ENCODE measurements at regions not wholly inside any gene's neighbourhood (a gene's known extent, or its start where the extent isn't known, plus 50 kb on each side); places are given as distances from the start of the nearest gene placed in this dataset.

DNA sequence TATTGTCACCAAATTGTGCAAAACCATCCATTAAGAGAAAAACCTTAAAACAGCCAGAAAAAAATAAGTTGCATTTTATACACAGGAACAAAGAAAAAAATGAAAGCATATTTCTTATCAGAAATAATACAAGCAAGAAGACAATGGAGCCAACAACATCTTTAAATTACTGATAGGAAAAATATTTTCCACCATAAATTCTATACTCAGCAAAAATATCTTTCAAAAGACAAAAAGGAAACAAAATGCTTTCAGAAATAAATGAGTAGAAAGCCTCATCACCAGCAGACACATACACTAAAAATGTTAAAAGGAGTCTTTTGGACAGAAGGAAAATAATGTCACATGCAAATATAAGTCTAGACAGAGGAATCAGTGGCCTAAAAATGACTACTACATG, 106.4 kb upstream of the TRIB2 start:
- H3K36me3 ChIP-seq (ENCODE audit: control insufficient read depth in 5 of 5, insufficient read depth in 5 of 5, low read length in 5 of 5) = no peaks in the 10 kb centered on the region
- no peaks in the 10 kb centered on the region for H3K9me3 ChIP-seq (ENCODE audit: control insufficient read depth in 5 of 5, low read length in 5 of 5)
- H3K27ac ChIP-seq (ENCODE audit: low read depth, low read length) = no peak overlapping the region
- no peak overlapping the region for H3K4me3 ChIP-seq (ENCODE audit: low read depth in 1 of 5, low read length in 5 of 5)
- peaks cover 0 to 24% (median 12%) of the 10 kb centered on the region in 5 donors for H3K4me1 ChIP-seq (ENCODE audit: control insufficient read depth in 5 of 5, insufficient read depth in 5 of 5, low read length in 5 of 5)
- no peak overlapping the region for H3K9ac ChIP-seq (ENCODE audit: low read length in 5 of 5)
- H3K27me3 ChIP-seq (ENCODE audit: control insufficient read depth in 5 of 5, insufficient read depth in 4 of 5, low read length in 5 of 5) = no peaks in the 10 kb centered on the region

- Histone ChIP-seq H3K9ac (ENCODE audit: low read length in 5 of 5) (no peak overlapping the region), H3K9me3 (ENCODE audit: control insufficient read depth in 5 of 5, low read length in 5 of 5) (no peaks in the 10 kb centered on the region), H3K27me3 (ENCODE audit: control insufficient read depth in 5 of 5, insufficient read depth in 4 of 5, low read length in 5 of 5) (no peaks in the 10 kb centered on the region), H3K4me3 (ENCODE audit: low read depth in 1 of 5, low read length in 5 of 5) (no peak overlapping the region), H3K36me3 (ENCODE audit: control insufficient read depth in 5 of 5, insufficient read depth in 5 of 5, low read length in 5 of 5) (no peaks in the 10 kb centered on the region), H3K4me1 (ENCODE audit: control insufficient read depth in 5 of 5, insufficient read depth in 5 of 5, low read length in 5 of 5) (peaks cover 2 to 22% (median 21%) of the 10 kb centered on the region in 5 donors), H3K27ac (ENCODE audit: low read depth, low read length) (no peak overlapping the region)
These were observed 104.6 kb upstream of the TRIB2 start for GRCh38 chr2:12612168-12612567.

DNA sequence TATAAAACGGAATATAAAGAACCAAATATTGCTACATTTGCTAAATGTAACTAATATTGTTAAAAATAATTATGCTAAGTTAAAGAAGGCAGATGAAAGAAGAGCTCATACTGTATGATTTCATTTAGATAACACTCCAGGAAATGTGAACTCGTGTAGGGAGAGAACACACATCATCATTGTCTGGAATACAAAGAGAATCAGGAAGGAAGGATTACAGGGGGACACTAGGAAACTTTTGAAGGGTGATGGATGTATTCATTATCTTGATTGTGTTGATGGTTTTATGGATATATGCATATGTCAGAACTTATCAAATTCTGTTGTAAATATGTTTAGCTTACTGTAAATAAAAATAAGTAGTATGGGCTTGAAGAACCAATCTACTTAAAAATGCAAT, 104.1 kb upstream of the TRIB2 start:
- no peaks in the 10 kb centered on the region for H3K36me3 ChIP-seq (ENCODE audit: control insufficient read depth in 5 of 5, insufficient read depth in 5 of 5, low read length in 5 of 5)
- no peaks in the 10 kb centered on the region for H3K9me3 ChIP-seq (ENCODE audit: control insufficient read depth in 5 of 5, low read length in 5 of 5)
- peaks cover 2 to 26% (median 21%) of the 10 kb centered on the region in 5 donors for H3K4me1 ChIP-seq (ENCODE audit: control insufficient read depth in 5 of 5, insufficient read depth in 5 of 5, low read length in 5 of 5)
- H3K27ac ChIP-seq (ENCODE audit: low read depth, low read length) = no peak overlapping the region
- H3K9ac ChIP-seq (ENCODE audit: low read length in 5 of 5) = no peak overlapping the region
- H3K4me3 ChIP-seq (ENCODE audit: low read depth in 1 of 5, low read length in 5 of 5) = no peak overlapping the region
- no peaks in the 10 kb centered on the region for H3K27me3 ChIP-seq (ENCODE audit: control insufficient read depth in 5 of 5, insufficient read depth in 4 of 5, low read length in 5 of 5)

DNA sequence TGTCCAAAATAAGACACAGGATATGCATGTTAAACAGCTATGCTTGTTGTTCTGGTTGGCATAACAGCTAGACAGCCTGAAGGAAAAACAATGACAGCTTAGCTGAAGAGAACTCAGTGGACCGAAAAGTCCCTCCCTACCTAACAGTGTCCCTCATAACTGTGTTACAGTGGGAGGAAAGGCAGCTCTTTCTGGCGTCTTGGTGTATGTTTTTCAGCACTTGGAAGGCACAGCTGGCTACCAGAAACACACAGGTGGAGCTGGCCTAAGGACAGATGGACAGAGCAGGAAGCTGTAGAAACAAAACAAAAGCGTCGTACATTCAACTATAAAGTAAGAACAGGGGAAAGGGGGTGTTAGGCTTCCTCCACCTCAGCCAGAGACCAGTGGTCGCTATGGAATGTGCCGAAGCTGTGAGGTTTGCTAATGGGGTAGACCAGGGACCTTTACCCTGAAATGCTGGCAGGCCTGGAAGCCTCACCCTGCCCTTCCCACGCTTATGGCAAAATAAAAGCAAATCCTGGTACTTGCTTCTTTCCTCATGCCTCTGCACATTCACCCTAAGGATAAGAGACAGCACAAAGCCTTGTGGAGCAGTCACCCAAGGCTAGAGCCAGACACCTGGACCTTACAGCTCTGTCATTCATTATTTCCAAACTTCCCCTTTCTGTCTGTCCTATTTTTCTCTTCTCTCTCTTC, 103.5 kb upstream of the TRIB2 start:
- Histone ChIP-seq H3K36me3 (ENCODE audit: control insufficient read depth in 5 of 5, insufficient read depth in 5 of 5, low read length in 5 of 5) (no peaks in the 10 kb centered on the region), H3K4me3 (ENCODE audit: low read depth in 1 of 5, low read length in 5 of 5) (no peak overlapping the region), H3K27ac (ENCODE audit: low read depth, low read length) (no peak overlapping the region), H3K9ac (ENCODE audit: low read length in 5 of 5) (no peak overlapping the region), H3K4me1 (ENCODE audit: control insufficient read depth in 5 of 5, insufficient read depth in 5 of 5, low read length in 5 of 5) (peaks cover 2 to 26% (median 21%) of the 10 kb centered on the region in 5 donors), H3K27me3 (ENCODE audit: control insufficient read depth in 5 of 5, insufficient read depth in 4 of 5, low read length in 5 of 5) (no peaks in the 10 kb centered on the region), H3K9me3 (ENCODE audit: control insufficient read depth in 5 of 5, low read length in 5 of 5) (no peaks in the 10 kb centered on the region)

- no peaks in the 10 kb centered on the region for H3K36me3 ChIP-seq (ENCODE audit: control insufficient read depth in 5 of 5, insufficient read depth in 5 of 5, low read length in 5 of 5)
- peak overlapping the region in 1 of 5 donors; percentile 12 for H3K4me3 ChIP-seq (ENCODE audit: low read depth in 1 of 5, low read length in 5 of 5)
- H3K9me3 ChIP-seq (ENCODE audit: control insufficient read depth in 5 of 5, low read length in 5 of 5) = no peaks in the 10 kb centered on the region
- no peaks in the 10 kb centered on the region for H3K27me3 ChIP-seq (ENCODE audit: control insufficient read depth in 5 of 5, insufficient read depth in 4 of 5, low read length in 5 of 5)
- no peak overlapping the region for H3K27ac ChIP-seq (ENCODE audit: low read depth, low read length)
- peaks cover 10 to 35% (median 32%) of the 10 kb centered on the region in 5 donors for H3K4me1 ChIP-seq (ENCODE audit: control insufficient read depth in 5 of 5, insufficient read depth in 5 of 5, low read length in 5 of 5)
- no peak overlapping the region for H3K9ac ChIP-seq (ENCODE audit: low read length in 5 of 5)
These were observed 101.2 kb upstream of the TRIB2 start for GRCh38 chr2:12615509-12615908.

- Histone ChIP-seq H3K9me3 (ENCODE audit: control insufficient read depth in 5 of 5, low read length in 5 of 5) (no peaks in the 10 kb centered on the region), H3K4me3 (ENCODE audit: low read depth in 1 of 5, low read length in 5 of 5) (no peak overlapping the region), H3K27me3 (ENCODE audit: control insufficient read depth in 5 of 5, insufficient read depth in 4 of 5, low read length in 5 of 5) (no peaks in the 10 kb centered on the region), H3K36me3 (ENCODE audit: control insufficient read depth in 5 of 5, insufficient read depth in 5 of 5, low read length in 5 of 5) (no peaks in the 10 kb centered on the region), H3K27ac (ENCODE audit: low read depth, low read length) (no peak overlapping the region), H3K9ac (ENCODE audit: low read length in 5 of 5) (no peak overlapping the region), H3K4me1 (ENCODE audit: control insufficient read depth in 5 of 5, insufficient read depth in 5 of 5, low read length in 5 of 5) (peaks cover 10 to 35% (median 33%) of the 10 kb centered on the region in 5 donors)
These were observed 100.1 kb upstream of the TRIB2 start for GRCh38 chr2:12616456-12617156.

DNA sequence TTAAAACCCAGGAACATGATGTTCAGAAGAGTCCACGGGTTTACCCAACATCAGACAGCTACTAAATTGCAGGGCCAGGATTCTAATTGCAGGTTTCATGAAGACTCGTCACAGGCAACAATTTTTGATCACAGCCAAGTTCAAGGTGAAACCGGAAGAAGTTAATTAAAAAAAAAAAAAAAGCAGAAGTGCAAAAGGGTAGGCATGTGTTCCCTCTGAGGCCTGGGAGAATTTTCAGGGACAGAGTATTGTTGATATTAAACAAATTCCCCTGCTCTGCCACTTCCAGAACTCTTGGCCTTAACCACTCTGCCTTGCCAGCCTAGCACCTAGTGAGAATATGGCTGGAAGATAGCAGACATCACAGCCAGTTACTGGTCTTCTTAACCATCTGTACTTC, 99.4 kb upstream of the TRIB2 start:
- Histone ChIP-seq H3K4me1 (ENCODE audit: control insufficient read depth in 5 of 5, insufficient read depth in 5 of 5, low read length in 5 of 5) (peaks cover 10 to 35% (median 33%) of the 10 kb centered on the region in 5 donors), H3K36me3 (ENCODE audit: control insufficient read depth in 5 of 5, insufficient read depth in 5 of 5, low read length in 5 of 5) (no peaks in the 10 kb centered on the region), H3K4me3 (ENCODE audit: low read depth in 1 of 5, low read length in 5 of 5) (no peak overlapping the region), H3K27ac (ENCODE audit: low read depth, low read length) (no peak overlapping the region), H3K9me3 (ENCODE audit: control insufficient read depth in 5 of 5, low read length in 5 of 5) (no peaks in the 10 kb centered on the region), H3K9ac (ENCODE audit: low read length in 5 of 5) (no peak overlapping the region), H3K27me3 (ENCODE audit: control insufficient read depth in 5 of 5, insufficient read depth in 4 of 5, low read length in 5 of 5) (no peaks in the 10 kb centered on the region)

- Histone ChIP-seq H3K4me1 (ENCODE audit: control insufficient read depth in 5 of 5, insufficient read depth in 5 of 5, low read length in 5 of 5) (peaks cover 10 to 39% (median 33%) of the 10 kb centered on the region in 5 donors), H3K9ac (ENCODE audit: low read length in 5 of 5) (no peak overlapping the region), H3K36me3 (ENCODE audit: control insufficient read depth in 5 of 5, insufficient read depth in 5 of 5, low read length in 5 of 5) (no peaks in the 10 kb centered on the region), H3K27ac (ENCODE audit: low read depth, low read length) (no peak overlapping the region), H3K27me3 (ENCODE audit: control insufficient read depth in 5 of 5, insufficient read depth in 4 of 5, low read length in 5 of 5) (no peaks in the 10 kb centered on the region), H3K4me3 (ENCODE audit: low read depth in 1 of 5, low read length in 5 of 5) (no peak overlapping the region), H3K9me3 (ENCODE audit: control insufficient read depth in 5 of 5, low read length in 5 of 5) (no peaks in the 10 kb centered on the region)
These were observed 98.9 kb upstream of the TRIB2 start for GRCh38 chr2:12617853-12618252.

- no peaks in the 10 kb centered on the region for H3K36me3 ChIP-seq (ENCODE audit: control insufficient read depth in 5 of 5, insufficient read depth in 5 of 5, low read length in 5 of 5)
- H3K9me3 ChIP-seq (ENCODE audit: control insufficient read depth in 5 of 5, low read length in 5 of 5) = no peaks in the 10 kb centered on the region
- H3K27me3 ChIP-seq (ENCODE audit: control insufficient read depth in 5 of 5, insufficient read depth in 4 of 5, low read length in 5 of 5) = no peaks in the 10 kb centered on the region
- H3K4me1 ChIP-seq (ENCODE audit: control insufficient read depth in 5 of 5, insufficient read depth in 5 of 5, low read length in 5 of 5) = peaks cover 10 to 35% (median 27%) of the 10 kb centered on the region in 5 donors
- H3K27ac ChIP-seq (ENCODE audit: low read depth, low read length) = no peak overlapping the region
- H3K9ac ChIP-seq (ENCODE audit: low read length in 5 of 5) = no peak overlapping the region
- no peak overlapping the region for H3K4me3 ChIP-seq (ENCODE audit: low read depth in 1 of 5, low read length in 5 of 5)
These were observed 98.2 kb upstream of the TRIB2 start for GRCh38 chr2:12618576-12618975.

DNA sequence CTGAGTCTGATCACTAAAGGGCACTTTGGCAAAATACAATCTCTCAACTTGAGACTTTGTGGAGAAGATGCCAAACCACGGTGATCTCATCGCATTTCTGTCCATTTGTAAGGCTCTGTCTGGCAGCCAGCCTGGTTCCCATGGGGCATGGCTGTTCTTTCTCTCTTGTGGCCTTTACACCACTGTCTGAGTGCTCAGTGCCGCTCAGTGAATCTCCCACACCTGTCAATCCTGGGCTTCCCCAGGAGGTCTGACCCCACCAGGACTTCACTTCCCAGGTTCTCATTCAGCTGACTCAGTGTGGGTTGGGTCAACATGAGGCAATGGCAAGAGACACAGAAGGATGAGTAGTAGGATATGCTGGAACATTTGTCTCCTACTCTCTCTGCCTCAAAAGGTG, 96.8 kb upstream of the TRIB2 start:
- Histone ChIP-seq H3K4me3 (ENCODE audit: low read depth in 1 of 5, low read length in 5 of 5) (no peak overlapping the region), H3K9me3 (ENCODE audit: control insufficient read depth in 5 of 5, low read length in 5 of 5) (no peaks in the 10 kb centered on the region), H3K27ac (ENCODE audit: low read depth, low read length) (no peak overlapping the region), H3K27me3 (ENCODE audit: control insufficient read depth in 5 of 5, insufficient read depth in 4 of 5, low read length in 5 of 5) (no peaks in the 10 kb centered on the region), H3K4me1 (ENCODE audit: control insufficient read depth in 5 of 5, insufficient read depth in 5 of 5, low read length in 5 of 5) (peaks cover 10 to 34% (median 24%) of the 10 kb centered on the region in 5 donors), H3K9ac (ENCODE audit: low read length in 5 of 5) (no peak overlapping the region), H3K36me3 (ENCODE audit: control insufficient read depth in 5 of 5, insufficient read depth in 5 of 5, low read length in 5 of 5) (no peaks in the 10 kb centered on the region)

Measured in subcutaneous abdominal adipose tissue (tissue), 5 donors.